HepG2 (cell line): ENCODE measurements at regions not wholly inside any gene's neighbourhood (a gene's known extent, or its start where the extent isn't known, plus 50 kb on each side); places are given as distances from the start of the nearest gene placed in this dataset.

ENCODE experiments used
- BHLHE40 ChIP-seq: IDR thresholded peaks from 2 replicates; pipeline ENCODE4 v1.6.1; 2011; ENCODE audit warnings: low read length, improper control_type of control experiment
- DR1 ChIP-seq: sonication (generic); formaldehyde crosslinking; IDR thresholded peaks from 2 replicates; pipeline ENCODE4 v1.8.0; 2021; ENCODE audit warnings: mild to moderate bottlenecking, missing genetic modification reagents, inconsistent platforms
- HNRNPH1 ChIP-seq: fragments of 200-400 bp; formaldehyde crosslinking; optimal IDR thresholded peaks from 2 replicates; pipeline ENCODE3; 2017; ENCODE audit warnings: mild to moderate bottlenecking, low read depth, low read length
- JARID2 ChIP-seq: sonication (generic); formaldehyde crosslinking; IDR thresholded peaks from 2 replicates; pipeline ENCODE4 v1.8.1; 2023; ENCODE audit warnings: missing genetic modification reagents, inconsistent platforms; ENCODE audit not compliant: insufficient replicate concordance
- TOE1 ChIP-seq: sonication (generic); formaldehyde crosslinking; IDR thresholded peaks from 2 replicates; pipeline ENCODE4 v1.4.0; 2020; ENCODE audit warnings: mild to moderate bottlenecking, missing genetic modification reagents
- ZSCAN22 ChIP-seq: sonication (generic); formaldehyde crosslinking; IDR thresholded peaks from 2 replicates; pipeline ENCODE4 v1.4.0; 2020; ENCODE audit warnings: mild to moderate bottlenecking, missing genetic modification reagents
- TF ChIP-seq, protein P1 (sequence below): sonication (generic); formaldehyde crosslinking; IDR thresholded peaks from 2 replicates; pipeline ENCODE4 v1.5.1; 2020; ENCODE audit warnings: missing genetic modification reagents, mild to moderate bottlenecking, borderline replicate concordance
- TF ChIP-seq, protein P2 (sequence below): sonication (generic); formaldehyde crosslinking; IDR thresholded peaks from 2 replicates; pipeline ENCODE4 v1.4.0; 2020; ENCODE audit warnings: missing genetic modification reagents
- TF ChIP-seq, protein P3 (sequence below): sonication (generic); formaldehyde crosslinking; IDR thresholded peaks from 2 replicates; pipeline ENCODE4 v1.5.1; 2020; ENCODE audit warnings: missing genetic modification reagents, mild to moderate bottlenecking, borderline replicate concordance
- TF ChIP-seq, protein P4 (sequence below): sonication (generic); formaldehyde crosslinking; IDR thresholded peaks from 2 replicates; pipeline ENCODE4 v1.8.1; 2023; ENCODE audit warnings: mild to moderate bottlenecking, missing genetic modification reagents, borderline replicate concordance
- TF ChIP-seq, protein P5 (sequence below): sonication (generic); formaldehyde crosslinking; IDR thresholded peaks from 2 replicates; pipeline ENCODE4 v1.9.0; 2022; ENCODE audit warnings: low read depth, missing genetic modification reagents

DNA sequence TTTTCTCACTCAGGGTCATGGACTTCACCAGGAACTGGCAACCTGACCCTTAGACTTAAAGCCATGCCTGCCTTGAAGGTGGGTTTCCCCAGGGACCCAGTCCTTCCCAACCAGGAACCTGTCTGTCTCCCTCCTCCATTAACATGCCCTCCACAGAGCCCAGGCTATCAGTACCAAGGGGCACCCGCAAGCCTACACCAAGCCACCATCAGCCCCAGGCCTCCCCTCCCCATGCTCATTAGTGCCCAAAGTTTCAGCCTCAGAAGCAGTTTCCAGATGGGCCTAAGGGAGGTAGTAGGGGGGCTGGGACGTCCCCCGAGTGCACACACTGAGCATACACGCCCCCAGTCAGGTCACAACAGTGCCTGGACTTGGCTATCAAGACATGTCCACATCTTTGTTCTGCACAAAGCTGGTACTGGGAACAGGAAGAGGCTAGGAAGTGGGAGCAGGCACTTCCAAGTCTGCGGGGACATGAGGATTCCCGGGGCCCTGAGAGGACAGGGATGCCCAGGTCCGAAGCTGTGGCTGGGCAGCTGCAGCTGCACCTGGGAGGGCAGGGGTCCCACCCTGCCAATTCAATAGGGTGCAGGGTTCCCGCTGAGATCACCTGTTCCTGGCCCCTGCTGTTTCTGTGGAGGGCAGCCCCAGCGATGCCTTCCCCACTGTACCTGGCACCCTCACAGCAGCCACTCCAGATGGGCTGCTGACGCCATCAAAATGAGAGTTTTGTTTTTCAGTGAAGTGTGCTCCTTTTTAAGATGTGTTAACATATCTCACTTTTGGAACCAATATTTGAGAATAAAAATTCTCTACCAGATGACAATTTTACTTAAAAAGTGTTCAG lies 731.4 kb downstream of the NR4A2 start (continued):
- TF ChIP-seq, protein P1, sequence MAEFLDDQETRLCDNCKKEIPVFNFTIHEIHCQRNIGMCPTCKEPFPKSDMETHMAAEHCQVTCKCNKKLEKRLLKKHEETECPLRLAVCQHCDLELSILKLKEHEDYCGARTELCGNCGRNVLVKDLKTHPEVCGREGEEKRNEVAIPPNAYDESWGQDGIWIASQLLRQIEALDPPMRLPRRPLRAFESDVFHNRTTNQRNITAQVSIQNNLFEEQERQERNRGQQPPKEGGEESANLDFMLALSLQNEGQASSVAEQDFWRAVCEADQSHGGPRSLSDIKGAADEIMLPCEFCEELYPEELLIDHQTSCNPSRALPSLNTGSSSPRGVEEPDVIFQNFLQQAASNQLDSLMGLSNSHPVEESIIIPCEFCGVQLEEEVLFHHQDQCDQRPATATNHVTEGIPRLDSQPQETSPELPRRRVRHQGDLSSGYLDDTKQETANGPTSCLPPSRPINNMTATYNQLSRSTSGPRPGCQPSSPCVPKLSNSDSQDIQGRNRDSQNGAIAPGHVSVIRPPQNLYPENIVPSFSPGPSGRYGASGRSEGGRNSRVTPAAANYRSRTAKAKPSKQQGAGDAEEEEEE (CRISPR knock-in tag) = no peak
- TF ChIP-seq ZSCAN22 (CRISPR knock-in tag) (no peak), HNRNPH1 (no peak), DR1 (CRISPR knock-in tag) (no peak), TOE1 (no peak), JARID2 (CRISPR knock-in tag) (no peak), BHLHE40 (no peak)
- TF ChIP-seq, protein P2, sequence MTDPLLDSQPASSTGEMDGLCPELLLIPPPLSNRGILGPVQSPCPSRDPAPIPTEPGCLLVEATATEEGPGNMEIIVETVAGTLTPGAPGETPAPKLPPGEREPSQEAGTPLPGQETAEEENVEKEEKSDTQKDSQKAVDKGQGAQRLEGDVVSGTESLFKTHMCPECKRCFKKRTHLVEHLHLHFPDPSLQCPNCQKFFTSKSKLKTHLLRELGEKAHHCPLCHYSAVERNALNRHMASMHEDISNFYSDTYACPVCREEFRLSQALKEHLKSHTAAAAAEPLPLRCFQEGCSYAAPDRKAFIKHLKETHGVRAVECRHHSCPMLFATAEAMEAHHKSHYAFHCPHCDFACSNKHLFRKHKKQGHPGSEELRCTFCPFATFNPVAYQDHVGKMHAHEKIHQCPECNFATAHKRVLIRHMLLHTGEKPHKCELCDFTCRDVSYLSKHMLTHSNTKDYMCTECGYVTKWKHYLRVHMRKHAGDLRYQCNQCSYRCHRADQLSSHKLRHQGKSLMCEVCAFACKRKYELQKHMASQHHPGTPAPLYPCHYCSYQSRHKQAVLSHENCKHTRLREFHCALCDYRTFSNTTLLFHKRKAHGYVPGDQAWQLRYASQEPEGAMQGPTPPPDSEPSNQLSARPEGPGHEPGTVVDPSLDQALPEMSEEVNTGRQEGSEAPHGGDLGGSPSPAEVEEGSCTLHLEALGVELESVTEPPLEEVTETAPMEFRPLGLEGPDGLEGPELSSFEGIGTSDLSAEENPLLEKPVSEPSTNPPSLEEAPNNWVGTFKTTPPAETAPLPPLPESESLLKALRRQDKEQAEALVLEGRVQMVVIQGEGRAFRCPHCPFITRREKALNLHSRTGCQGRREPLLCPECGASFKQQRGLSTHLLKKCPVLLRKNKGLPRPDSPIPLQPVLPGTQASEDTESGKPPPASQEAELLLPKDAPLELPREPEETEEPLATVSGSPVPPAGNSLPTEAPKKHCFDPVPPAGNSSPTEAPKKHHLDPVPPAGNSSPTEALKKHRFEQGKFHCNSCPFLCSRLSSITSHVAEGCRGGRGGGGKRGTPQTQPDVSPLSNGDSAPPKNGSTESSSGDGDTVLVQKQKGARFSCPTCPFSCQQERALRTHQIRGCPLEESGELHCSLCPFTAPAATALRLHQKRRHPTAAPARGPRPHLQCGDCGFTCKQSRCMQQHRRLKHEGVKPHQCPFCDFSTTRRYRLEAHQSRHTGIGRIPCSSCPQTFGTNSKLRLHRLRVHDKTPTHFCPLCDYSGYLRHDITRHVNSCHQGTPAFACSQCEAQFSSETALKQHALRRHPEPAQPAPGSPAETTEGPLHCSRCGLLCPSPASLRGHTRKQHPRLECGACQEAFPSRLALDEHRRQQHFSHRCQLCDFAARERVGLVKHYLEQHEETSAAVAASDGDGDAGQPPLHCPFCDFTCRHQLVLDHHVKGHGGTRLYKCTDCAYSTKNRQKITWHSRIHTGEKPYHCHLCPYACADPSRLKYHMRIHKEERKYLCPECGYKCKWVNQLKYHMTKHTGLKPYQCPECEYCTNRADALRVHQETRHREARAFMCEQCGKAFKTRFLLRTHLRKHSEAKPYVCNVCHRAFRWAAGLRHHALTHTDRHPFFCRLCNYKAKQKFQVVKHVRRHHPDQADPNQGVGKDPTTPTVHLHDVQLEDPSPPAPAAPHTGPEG = no peak
- TF ChIP-seq, protein P3, sequence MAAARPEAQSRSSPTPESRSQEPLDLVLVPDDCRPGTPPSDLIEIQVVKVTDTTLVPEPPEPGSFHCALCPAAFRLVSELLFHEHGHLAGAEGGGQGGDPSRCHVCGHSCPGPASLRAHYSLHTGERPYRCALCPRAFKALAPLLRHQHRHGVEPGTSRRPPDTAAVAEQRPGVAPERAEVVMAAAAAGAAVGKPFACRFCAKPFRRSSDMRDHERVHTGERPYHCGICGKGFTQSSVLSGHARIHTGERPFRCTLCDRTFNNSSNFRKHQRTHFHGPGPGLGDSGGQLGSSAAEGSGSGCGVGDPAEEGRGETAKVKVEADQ = no peak
- TF ChIP-seq, protein P4, sequence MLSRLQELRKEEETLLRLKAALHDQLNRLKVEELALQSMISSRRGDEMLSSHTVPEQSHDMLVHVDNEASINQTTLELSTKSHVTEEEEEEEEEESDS (CRISPR knock-in tag) = no peak
- TF ChIP-seq, protein P5, sequence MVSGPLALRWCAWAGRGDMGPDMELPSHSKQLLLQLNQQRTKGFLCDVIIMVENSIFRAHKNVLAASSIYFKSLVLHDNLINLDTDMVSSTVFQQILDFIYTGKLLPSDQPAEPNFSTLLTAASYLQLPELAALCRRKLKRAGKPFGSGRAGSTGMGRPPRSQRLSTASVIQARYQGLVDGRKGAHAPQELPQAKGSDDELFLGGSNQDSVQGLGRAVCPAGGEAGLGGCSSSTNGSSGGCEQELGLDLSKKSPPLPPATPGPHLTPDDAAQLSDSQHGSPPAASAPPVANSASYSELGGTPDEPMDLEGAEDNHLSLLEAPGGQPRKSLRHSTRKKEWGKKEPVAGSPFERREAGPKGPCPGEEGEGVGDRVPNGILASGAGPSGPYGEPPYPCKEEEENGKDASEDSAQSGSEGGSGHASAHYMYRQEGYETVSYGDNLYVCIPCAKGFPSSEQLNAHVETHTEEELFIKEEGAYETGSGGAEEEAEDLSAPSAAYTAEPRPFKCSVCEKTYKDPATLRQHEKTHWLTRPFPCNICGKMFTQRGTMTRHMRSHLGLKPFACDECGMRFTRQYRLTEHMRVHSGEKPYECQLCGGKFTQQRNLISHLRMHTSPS (CRISPR knock-in tag) = no peak
